ENCODE measurements at regions not wholly inside any gene's neighbourhood (a gene's known extent, or its start where the extent isn't known, plus 50 kb on each side); places are given as distances from the start of the nearest gene placed in this dataset.

GRCh38 chr11:15493066-15493465, 378.3 kb downstream of the INSC start:
- DNase-seq (ENCODE audit: low spot score in 2 of 2) = no peak
- H3K27me3 ChIP-seq = no peaks in the 10 kb centered on the region
- TF ChIP-seq POLR2AphosphoS5 (IDR thresholded peaks at IDR 0.05) = no peak
- TF ChIP-seq POLR2A (IDR thresholded peaks at IDR 0.05) = no peak
- no peak for TF ChIP-seq CTCF (IDR thresholded peaks at IDR 0.05)
- no peaks in the 10 kb centered on the region for H3K36me3 ChIP-seq
- no peaks in the 10 kb centered on the region for H3K4me1 ChIP-seq
- H3K9me3 ChIP-seq = no peaks in the 10 kb centered on the region
- intact Hi-C loops (cut with DNase I; ENCODE audit: low total_unique reads) = no loop called here
- no peak overlapping the region for H3K4me3 ChIP-seq
- H3K27ac ChIP-seq = no peak overlapping the region

DNA sequence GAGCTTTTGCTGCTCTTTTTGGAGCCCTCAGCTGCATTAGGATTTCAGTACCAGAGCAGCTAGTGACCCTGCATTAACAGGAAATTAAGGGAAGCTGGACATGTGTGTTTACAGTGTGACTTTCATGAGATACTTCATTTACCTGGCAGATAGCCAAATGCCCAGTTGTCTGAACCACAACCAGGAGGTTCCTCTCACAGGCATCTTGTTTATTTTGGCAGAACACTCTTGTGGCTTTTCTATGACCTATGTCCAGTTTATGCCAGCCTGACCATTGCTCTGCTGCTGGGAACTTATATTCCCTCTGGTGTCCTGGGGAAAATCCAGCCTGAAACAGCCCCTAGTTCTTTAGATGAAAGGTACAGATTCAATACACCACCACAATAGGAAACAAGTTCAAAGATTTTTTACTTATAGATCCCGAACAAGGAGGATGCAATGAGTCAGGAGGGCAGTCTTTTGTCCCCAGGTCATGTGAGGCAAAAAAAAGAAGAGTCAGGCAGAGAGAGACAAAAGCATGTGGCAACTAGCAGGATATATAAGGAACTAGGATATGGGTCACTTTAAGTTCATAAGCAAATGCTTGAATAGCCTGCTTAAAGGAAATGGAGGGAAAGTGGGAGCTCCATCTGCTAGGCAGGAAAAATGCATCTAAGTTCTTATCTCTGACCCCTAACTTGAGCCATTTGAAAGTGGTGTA, 379.3 kb downstream of the INSC start:
- H3K9me3 ChIP-seq = no peaks in the 10 kb centered on the region
- no peak for TF ChIP-seq POLR2AphosphoS5 (IDR thresholded peaks at IDR 0.05)
- TF ChIP-seq POLR2A (IDR thresholded peaks at IDR 0.05) = no peak
- TF ChIP-seq CTCF (IDR thresholded peaks at IDR 0.05) = no peak
- no peaks in the 10 kb centered on the region for H3K27me3 ChIP-seq
- H3K27ac ChIP-seq = no peak overlapping the region
- H3K4me1 ChIP-seq = no peaks in the 10 kb centered on the region
- DNase-seq (ENCODE audit: low spot score in 2 of 2) = peak in 1 of 2 donors; percentile 23
- no peaks in the 10 kb centered on the region for H3K36me3 ChIP-seq
- intact Hi-C loops (cut with DNase I; ENCODE audit: low total_unique reads) = no loop called here
- H3K4me3 ChIP-seq = no peak overlapping the region

GRCh38 chr11:15494740-15495139, 380.0 kb downstream of the INSC start:
- no peak for DNase-seq (ENCODE audit: low spot score in 2 of 2)
- intact Hi-C loops (cut with DNase I; ENCODE audit: low total_unique reads) = no loop called here
- H3K36me3 ChIP-seq = no peaks in the 10 kb centered on the region
- H3K9me3 ChIP-seq = no peaks in the 10 kb centered on the region
- H3K4me1 ChIP-seq = no peaks in the 10 kb centered on the region
- no peak overlapping the region for H3K27ac ChIP-seq
- H3K4me3 ChIP-seq = no peak overlapping the region
- H3K27me3 ChIP-seq = no peaks in the 10 kb centered on the region
- no peak for TF ChIP-seq POLR2A (IDR thresholded peaks at IDR 0.05)

GRCh38 chr11:15495462-15495861, 380.7 kb downstream of the INSC start:
- Histone ChIP-seq H3K27ac (no peak overlapping the region), H3K9me3 (no peaks in the 10 kb centered on the region), H3K4me1 (no peaks in the 10 kb centered on the region), H3K36me3 (no peaks in the 10 kb centered on the region), H3K4me3 (no peak overlapping the region), H3K27me3 (no peaks in the 10 kb centered on the region)
- intact Hi-C loops (cut with DNase I; ENCODE audit: low total_unique reads) = no loop called here
- no peak for DNase-seq (ENCODE audit: low spot score in 2 of 2)
- TF ChIP-seq POLR2AphosphoS5 (IDR thresholded peaks at IDR 0.05) (no peak), POLR2A (IDR thresholded peaks at IDR 0.05) (no peak), CTCF (IDR thresholded peaks at IDR 0.05) (no peak)

DNA sequence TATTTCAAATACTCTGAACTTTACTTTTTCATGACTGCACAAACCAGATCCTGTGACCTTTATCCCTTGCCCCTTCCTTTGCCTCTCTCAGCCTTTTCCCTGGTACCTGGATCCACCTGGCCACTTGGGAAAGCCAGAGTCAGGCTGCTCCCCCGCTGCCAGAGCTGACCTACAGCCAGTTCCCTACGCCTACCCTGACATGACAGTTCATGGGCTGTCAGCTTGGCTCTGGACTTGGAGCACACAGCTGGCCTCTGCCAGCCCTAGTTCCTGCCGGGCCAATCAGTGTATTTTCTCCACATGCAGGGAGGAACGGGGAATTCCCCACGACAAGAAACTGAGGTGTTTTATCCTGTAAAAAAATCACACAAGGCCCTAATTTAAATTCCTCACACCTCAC, 382.6 kb downstream of the INSC start:
- TF ChIP-seq POLR2A (IDR thresholded peaks at IDR 0.05) (no peak), CTCF (IDR thresholded peaks at IDR 0.05) (no peak), POLR2AphosphoS5 (IDR thresholded peaks at IDR 0.05) (no peak)
- Histone ChIP-seq H3K36me3 (no peaks in the 10 kb centered on the region), H3K9me3 (no peaks in the 10 kb centered on the region), H3K27me3 (no peaks in the 10 kb centered on the region), H3K4me3 (no peak overlapping the region), H3K27ac (no peak overlapping the region), H3K4me1 (no peaks in the 10 kb centered on the region)
- no peak for DNase-seq (ENCODE audit: low spot score in 2 of 2)
- intact Hi-C loops (cut with DNase I; ENCODE audit: low total_unique reads) = no loop called here

DNA sequence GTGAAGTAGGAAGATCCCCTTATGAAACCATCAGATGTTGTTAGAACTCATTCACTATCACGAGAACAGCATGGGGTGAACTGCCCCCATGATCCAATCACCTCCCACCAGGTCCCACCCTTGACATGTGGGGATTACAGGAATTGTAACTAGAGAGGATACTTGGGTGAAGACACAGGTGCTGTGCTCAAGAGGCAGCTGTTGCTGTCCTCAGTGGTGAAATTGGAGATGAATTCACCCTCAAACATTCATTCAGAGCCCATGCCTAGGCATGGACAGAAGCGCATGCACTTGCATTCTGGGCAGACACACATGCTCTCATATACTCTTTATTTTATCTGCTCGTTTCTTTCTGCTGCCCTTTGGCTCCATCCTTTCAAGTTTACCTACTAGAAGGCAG, 385.0 kb downstream of the INSC start:
- Histone ChIP-seq H3K4me1 (no peaks in the 10 kb centered on the region), H3K27ac (no peak overlapping the region), H3K9me3 (no peaks in the 10 kb centered on the region), H3K4me3 (no peak overlapping the region), H3K27me3 (no peaks in the 10 kb centered on the region), H3K36me3 (no peaks in the 10 kb centered on the region)
- no peak for TF ChIP-seq POLR2AphosphoS5 (IDR thresholded peaks at IDR 0.05)
- TF ChIP-seq CTCF (IDR thresholded peaks at IDR 0.05) = no peak
- TF ChIP-seq POLR2A (IDR thresholded peaks at IDR 0.05) = no peak
- DNase-seq (ENCODE audit: low spot score in 2 of 2) = no peak
- intact Hi-C loops (cut with DNase I; ENCODE audit: low total_unique reads) = no loop called here

All from breast epithelium (tissue), 4 donors.